Erythroblast (primary cell): ENCODE measurements at regions not wholly inside any gene's neighbourhood (a gene's known extent, or its start where the extent isn't known, plus 50 kb on each side); places are given as distances from the start of the nearest gene placed in this dataset.

Experiments
- GATA1 ChIP-seq: IDR thresholded peaks from 2 replicates; pipeline ENCODE4 v1.6.1; 2011; ENCODE audit warnings: low read depth, mild to moderate bottlenecking, control low read depth, low read length, moderate library complexity
- POLR2A ChIP-seq: IDR thresholded peaks from 2 replicates; pipeline ENCODE4 v1.6.1; 2011; ENCODE audit warnings: mild to moderate bottlenecking, low read length

DNA sequence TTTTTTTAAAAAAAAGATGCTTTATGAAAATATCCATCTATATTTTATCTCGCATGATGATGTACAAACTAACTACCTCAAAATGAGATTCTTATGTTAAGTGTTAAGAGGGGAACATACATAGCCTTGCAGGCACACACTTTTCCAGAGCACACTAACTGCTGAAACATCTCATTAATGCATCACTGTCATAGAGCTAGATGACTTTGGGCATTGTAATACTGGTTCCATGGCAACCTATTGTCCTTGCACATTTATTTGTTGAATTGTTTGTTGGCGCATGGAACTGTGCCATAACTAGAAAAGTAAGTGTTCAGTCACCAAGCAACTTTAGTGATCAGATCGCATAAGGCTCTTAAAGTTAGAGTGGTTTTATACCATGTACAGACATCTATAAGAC lies 348.3 kb downstream of the GALC start:
- TF ChIP-seq POLR2A: no peak
- no peak for TF ChIP-seq GATA1
